ENCODE measurements at regions not wholly inside any gene's neighbourhood (a gene's known extent, or its start where the extent isn't known, plus 50 kb on each side); places are given as distances from the start of the nearest gene placed in this dataset.

DNA sequence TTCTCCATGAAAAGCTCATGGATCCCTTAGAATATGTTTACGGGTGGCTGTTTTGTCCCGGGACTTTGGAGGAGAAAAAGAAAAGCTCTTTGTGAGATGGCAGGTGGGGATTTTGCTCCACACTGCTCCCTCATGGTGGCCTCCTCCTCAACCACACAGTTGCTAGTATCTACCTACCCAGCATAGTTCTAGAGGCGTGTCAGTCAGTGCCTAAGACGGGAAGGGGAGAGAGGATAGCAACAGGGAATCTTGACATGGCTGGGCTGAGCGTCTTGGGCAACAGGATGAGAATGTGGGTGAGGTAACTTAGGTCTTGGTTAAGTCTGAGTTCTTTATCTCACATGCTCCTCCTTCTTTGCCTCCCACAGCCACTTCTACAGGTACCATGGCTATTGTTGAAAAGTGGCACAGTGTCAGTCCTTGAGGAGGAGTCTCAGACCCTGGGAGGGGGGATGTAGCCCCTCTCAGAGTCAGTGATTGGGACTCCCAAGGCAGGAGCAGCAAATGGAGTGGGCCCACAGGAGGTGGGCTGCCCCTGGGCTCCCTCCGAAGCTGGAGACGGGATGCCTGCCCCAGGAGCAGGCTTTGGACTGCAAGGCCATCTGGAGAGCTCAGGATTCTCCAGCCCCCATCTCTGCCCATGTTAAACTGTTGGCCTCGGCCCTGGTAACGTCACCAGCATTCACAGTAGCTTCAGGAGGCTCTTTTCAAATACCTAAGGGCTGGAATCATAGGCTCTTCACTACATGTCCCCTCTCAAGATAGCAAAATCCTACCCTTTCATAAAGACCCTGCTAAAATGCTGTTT lies 75.4 kb downstream of the TENT5C start:
- no peaks in the 10 kb centered on the region for H3K79me2 ChIP-seq (ENCODE audit: control insufficient read depth in 1 of 2, insufficient read depth in 2 of 2, low read length in 2 of 2)
- H2BK15ac ChIP-seq (ENCODE audit: low read length), result no peak overlapping the region
- H3K4me3 ChIP-seq (ENCODE audit: extremely low read depth in 1 of 4, insufficient read depth in 2 of 4, low read depth in 3 of 4, low read length in 4 of 4), result no peak overlapping the region
- no peak overlapping the region for H2AFZ ChIP-seq (ENCODE audit: low read length)
- no peak overlapping the region for H2BK120ac ChIP-seq (replicated peaks; ENCODE audit: low read depth, low read length)
- FAIRE-seq (no peak), DNase-seq (ENCODE audit: low read depth in 1 of 2, low spot score in 2 of 2) (no peak)
- H2BK5ac ChIP-seq (ENCODE audit: low read depth, low read length), result no peak overlapping the region
- H3K79me1 ChIP-seq (ENCODE audit: low read depth, low read length), result no peaks in the 10 kb centered on the region
- no peak overlapping the region for H2BK20ac ChIP-seq (ENCODE audit: low read length)
- no peak overlapping the region for H4K91ac ChIP-seq (replicated peaks; ENCODE audit: insufficient read length, low read length)
- H2AK5ac ChIP-seq (ENCODE audit: low read depth, low read length), result no peak overlapping the region
- ChIA-PET CTCF (ENCODE audit: partially characterized antibody) (interaction anchor here (0.7 to 3.3 kb wide), 18 partner anchors 9 to 240 kb away, joined by 3 to 22 read pairs (median 4); no protein-coding TSS in a partner anchor), POLR2A (ENCODE audit: partially characterized antibody) (interaction anchor here (0.6 to 1.6 kb wide), 2 partner anchors 75 to 270 kb away, joined by 4 read pairs; no protein-coding TSS in a partner anchor)
- H3K4me2 ChIP-seq (ENCODE audit: insufficient read depth in 1 of 2, low read depth in 2 of 2, low read length in 2 of 2), result no peak overlapping the region
- H3K14ac ChIP-seq (ENCODE audit: insufficient read length), result no peak overlapping the region
- H3K23me2 ChIP-seq (ENCODE audit: low read depth, low read length), result no peaks in the 10 kb centered on the region
- H3K9ac ChIP-seq (replicated peaks in 1 of 4; ENCODE audit: extremely low read depth in 1 of 4, low read depth in 3 of 4, low read length in 3 of 4), result no peak overlapping the region
- no peaks in the 10 kb centered on the region for H3K36me3 ChIP-seq (ENCODE audit: control insufficient read depth in 2 of 4, insufficient read depth in 4 of 4, low read length in 3 of 4)
- H4K20me1 ChIP-seq (replicated peaks in 1 of 2; ENCODE audit: control insufficient read depth in 1 of 2, insufficient read depth in 2 of 2, low read length in 2 of 2), result no peaks in the 10 kb centered on the region
- no peaks in the 10 kb centered on the region for H3K27me3 ChIP-seq (replicated peaks in 1 of 4; ENCODE audit: control insufficient read depth in 3 of 4, extremely low read depth in 1 of 4, insufficient read depth in 3 of 4, low read length in 3 of 4)
- H3K56ac ChIP-seq (replicated peaks; ENCODE audit: insufficient read length, low read depth, low read length), result no peak overlapping the region
- no peaks in the 10 kb centered on the region for H3K9me3 ChIP-seq (ENCODE audit: insufficient read depth in 2 of 2, low read depth in 1 of 2, low read length in 1 of 2)
- H3K27ac ChIP-seq (ENCODE audit: low read depth, low read length), result no peak overlapping the region
- no peak overlapping the region for H3K4ac ChIP-seq (replicated peaks; ENCODE audit: insufficient read length, low read depth, low read length)
- no peak overlapping the region for H2BK12ac ChIP-seq (ENCODE audit: low read depth, low read length)
- H3K23ac ChIP-seq (ENCODE audit: insufficient read length), result no peak overlapping the region
- no peak overlapping the region for H4K5ac ChIP-seq (ENCODE audit: insufficient read length, low read depth, low read length)
- WGBS, 2 experiments (ENCODE audit: extremely low coverage in 1 of 2, insufficient coverage in 1 of 2, insufficient read length in 1 of 2, insufficient replicate concordance in 2 of 2, low coverage in 1 of 2, low lambda C conversion rate in 2 of 2, missing lambda C conversion rate in 1 of 2), result 72% methylated on average over 9 of the region's 9 CpGs; no CpG with 5 or more reads in 1 of the 2 experiments
- H3K18ac ChIP-seq (ENCODE audit: extremely low read depth, low read length), result no peak overlapping the region
- H4K8ac ChIP-seq (ENCODE audit: extremely low read depth, insufficient read depth, low read length), result no peak overlapping the region
- no peaks in the 10 kb centered on the region for H3K4me1 ChIP-seq (replicated peaks in 1 of 4; ENCODE audit: control insufficient read depth in 3 of 4, insufficient read depth in 4 of 4, low read length in 3 of 4)
- TF ChIP-seq HDAC6 (IDR thresholded peaks at IDR 0.05; ENCODE audit: low read depth, low read length) (no peak), GABPA (IDR thresholded peaks at IDR 0.05; ENCODE audit: borderline replicate concordance, insufficient read depth, low read length) (no peak), TAF1 (IDR thresholded peaks at IDR 0.05; ENCODE audit: low read depth, low read length) (no peak), RBBP5 (IDR thresholded peaks at IDR 0.05; ENCODE audit: borderline replicate concordance, low read depth, low read length) (no peak), SIX5 (IDR thresholded peaks at IDR 0.05; ENCODE audit: low read depth, low read length) (no peak), NRF1 (IDR thresholded peaks at IDR 0.05; ENCODE audit: low read depth, low read length) (no peak), CHD1 (IDR thresholded peaks at IDR 0.05; ENCODE audit: low read depth, low read length) (no peak)
- TF ChIP-seq, protein P1, sequence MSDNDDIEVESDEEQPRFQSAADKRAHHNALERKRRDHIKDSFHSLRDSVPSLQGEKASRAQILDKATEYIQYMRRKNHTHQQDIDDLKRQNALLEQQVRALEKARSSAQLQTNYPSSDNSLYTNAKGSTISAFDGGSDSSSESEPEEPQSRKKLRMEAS (IDR thresholded peaks at IDR 0.05), result no peak
- TF ChIP-seq, protein P2, sequence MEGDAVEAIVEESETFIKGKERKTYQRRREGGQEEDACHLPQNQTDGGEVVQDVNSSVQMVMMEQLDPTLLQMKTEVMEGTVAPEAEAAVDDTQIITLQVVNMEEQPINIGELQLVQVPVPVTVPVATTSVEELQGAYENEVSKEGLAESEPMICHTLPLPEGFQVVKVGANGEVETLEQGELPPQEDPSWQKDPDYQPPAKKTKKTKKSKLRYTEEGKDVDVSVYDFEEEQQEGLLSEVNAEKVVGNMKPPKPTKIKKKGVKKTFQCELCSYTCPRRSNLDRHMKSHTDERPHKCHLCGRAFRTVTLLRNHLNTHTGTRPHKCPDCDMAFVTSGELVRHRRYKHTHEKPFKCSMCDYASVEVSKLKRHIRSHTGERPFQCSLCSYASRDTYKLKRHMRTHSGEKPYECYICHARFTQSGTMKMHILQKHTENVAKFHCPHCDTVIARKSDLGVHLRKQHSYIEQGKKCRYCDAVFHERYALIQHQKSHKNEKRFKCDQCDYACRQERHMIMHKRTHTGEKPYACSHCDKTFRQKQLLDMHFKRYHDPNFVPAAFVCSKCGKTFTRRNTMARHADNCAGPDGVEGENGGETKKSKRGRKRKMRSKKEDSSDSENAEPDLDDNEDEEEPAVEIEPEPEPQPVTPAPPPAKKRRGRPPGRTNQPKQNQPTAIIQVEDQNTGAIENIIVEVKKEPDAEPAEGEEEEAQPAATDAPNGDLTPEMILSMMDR (IDR thresholded peaks at IDR 0.05; ENCODE audit: control extremely low read depth in 1 of 3, insufficient read depth in 1 of 3, low read depth in 1 of 3, low read length in 3 of 3), result peak in 2 of 3 experiments; percentile 13 to 30; a peak in 2 of 4 replicates

All from H1 (cell line).